GM21737 (cell line): ENCODE measurements at regions not wholly inside any gene's neighbourhood (a gene's known extent, or its start where the extent isn't known, plus 50 kb on each side); places are given as distances from the start of the nearest gene placed in this dataset.

ENCODE experiments used
- ATAC-seq: cut with Tn5 transposase; IDR thresholded peaks from one replicate; pipeline ENCODE4 v1.9.1; 2021; ENCODE audit warnings: mild to moderate bottlenecking, moderate library complexity; ENCODE audit not compliant: unreplicated experiment

GRCh38 chr9:79280691-79281090, 291.1 kb upstream of the TLE4 start:
- ATAC-seq: no peak

GRCh38 chr9:79284081-79284480, 287.7 kb upstream of the TLE4 start:
- ATAC-seq: no peak

GRCh38 chr9:79286992-79287707, 284.6 kb upstream of the TLE4 start:
- no peak for ATAC-seq

DNA sequence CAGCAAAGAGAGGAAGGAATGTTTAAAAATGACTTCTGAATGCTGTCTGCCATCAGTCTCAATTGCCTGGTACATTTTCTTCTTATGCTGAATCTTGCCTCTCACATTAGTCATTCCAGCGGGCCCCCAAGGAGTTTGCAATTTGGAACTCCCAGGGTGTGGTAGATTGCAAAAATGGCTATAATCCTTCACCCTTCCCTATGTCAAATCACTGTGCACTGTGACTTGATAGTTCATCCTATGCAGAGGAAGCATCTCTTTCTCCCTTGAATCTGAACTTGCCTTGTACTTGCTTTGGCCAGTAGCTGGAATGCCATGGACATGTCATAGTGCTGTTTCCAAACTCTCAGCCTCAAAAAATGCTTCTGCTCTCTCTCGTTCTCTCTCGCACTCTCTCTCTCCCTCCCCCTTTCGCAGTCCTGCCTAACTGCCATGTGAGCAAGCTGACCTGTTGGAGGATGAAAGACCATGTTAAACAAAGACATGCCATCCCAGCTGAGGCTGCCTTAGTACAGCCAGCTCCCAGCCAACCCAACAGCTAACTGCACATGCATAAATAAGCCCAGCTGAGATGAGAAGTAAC, 284.0 kb upstream of the TLE4 start:
- ATAC-seq: no peak

DNA sequence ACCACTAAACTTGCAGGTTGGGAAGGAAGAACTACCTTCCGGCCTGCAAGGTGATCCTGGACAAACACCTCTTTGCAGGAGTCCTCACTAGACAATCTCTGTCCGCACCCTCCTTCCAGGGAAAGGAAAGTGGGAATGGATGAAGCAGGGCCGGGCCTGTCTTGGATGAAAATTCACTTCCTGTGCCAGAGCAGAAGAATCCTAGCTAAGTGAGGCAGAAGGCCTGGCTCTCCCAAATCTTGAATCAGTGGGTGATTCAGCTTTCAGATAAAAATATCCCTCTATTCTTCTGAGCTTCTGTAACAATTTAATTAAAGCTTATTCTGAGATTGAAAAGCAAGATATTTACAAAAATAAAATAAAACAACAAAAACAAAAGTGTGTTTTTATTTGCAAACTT, 281.9 kb upstream of the TLE4 start:
- ATAC-seq: no peak

GRCh38 chr9:79292731-79293280, 279.0 kb upstream of the TLE4 start:
- ATAC-seq: no peak

GRCh38 chr9:79300068-79300467, 271.7 kb upstream of the TLE4 start:
- ATAC-seq: no peak

- ATAC-seq: no peak
Observed at GRCh38 chr9:79301085-79301484, 270.7 kb upstream of the TLE4 start.

DNA sequence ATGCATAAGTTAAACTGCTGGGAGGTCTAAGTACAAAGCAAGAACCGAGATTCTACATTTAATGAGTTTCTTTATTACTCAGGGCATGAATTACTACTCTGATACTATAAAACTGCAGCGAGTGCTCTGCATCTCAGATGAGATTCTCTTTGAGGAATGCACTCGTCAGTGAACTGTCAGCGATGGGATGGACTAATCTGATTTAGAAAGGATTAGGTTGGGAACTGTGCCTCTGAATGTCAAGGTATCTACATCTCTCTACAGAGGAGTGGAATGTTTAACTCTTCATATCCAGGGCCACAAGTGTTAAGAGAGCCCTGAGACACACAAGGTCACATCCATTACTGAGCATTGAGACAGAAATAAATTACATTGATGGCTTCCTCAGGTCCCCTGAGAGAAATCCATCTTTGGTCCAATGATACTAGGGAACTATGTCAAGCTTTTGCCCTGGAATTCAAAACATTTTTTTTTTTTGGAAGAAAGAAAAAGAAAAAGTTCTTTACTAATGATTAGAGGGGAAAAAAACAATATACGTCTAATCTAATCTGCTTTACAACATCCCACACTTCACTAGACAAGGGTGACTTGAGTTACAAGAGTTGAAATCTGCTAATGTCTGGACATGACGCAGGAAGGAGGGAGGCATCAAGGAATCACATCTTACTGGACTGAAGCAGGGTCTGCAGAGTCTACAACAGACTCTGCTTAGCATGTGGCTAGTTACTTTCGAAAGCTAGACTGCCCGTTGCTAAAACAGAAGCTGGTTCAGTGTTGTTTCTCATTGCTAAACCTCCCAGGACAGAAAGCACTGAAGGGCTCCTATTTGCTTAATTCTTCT, 270.0 kb upstream of the TLE4 start:
- ATAC-seq: no peak

DNA sequence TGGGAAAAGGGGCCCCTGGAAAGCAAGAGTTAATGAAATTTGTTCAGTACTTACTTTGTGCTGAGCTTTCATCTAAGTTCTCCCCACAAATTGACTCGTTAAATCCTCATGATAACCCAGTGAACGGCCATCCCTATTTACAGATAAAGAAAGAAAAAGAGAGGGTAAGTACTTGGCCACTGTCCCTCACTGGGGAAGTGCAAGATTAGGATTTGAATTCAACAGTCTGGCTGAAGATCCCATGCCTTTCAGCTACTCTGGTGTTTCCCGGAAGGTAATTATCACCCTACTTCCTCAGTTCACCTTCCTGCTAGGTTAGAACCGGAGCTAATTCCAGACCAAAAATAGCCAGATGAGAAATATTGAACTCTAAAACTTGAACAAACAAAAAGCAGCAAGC, 269.2 kb upstream of the TLE4 start:
- ATAC-seq: no peak

GRCh38 chr9:79308012-79308411, 263.8 kb upstream of the TLE4 start:
- ATAC-seq: no peak

DNA sequence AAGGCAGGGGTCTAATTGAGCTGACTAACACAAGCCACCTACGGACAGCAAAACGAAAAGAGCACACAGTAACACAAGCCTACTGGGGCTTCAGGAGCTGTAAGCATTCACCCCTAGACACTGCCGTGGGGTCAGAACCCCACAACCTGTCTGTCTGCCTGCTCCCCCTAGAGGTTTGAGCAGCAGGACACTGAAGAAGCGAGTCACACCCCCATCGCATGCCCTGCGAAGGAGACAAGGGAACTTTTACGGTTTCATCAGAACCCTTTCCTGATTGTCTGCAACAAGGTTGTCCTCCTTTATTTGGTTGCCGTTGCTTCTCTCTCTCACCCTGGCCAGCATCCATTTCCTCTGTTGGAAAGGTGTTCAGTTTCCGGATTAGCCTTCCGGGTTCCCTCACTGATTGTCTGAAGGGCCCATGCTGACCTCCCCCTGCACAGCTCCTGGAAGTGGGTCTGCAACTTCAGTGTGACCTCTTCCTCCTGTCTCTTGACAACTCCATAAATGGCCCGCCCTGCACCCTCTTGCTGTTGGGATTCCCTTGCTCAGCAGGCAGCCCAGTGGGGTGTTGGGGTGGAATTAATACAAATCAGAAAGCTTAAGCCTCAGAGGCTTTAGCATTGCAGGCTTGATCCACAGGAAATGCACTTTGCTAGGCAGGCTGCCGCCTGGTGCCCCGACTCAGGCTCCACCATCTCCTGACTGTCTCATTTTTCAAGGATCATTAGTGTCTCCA, 258.9 kb upstream of the TLE4 start:
- ATAC-seq: no peak

DNA sequence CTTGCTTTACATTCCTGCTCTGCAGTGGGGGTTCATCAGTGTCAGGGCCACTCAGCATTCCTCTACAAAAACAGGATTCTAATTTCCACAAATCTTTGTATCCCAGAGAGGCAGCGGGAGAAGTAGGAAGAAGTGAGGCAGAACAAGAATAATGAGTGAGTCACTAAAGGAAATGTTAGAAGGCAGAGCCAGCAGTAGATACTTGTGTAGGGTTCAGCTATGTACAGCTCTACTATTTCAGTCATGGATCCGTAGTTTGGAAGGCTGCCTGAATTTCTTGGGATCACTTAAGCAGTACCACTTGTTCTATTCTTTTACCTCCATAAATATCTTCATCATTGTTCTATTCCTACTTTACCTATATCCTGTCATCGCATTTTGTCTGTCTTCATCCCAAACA, 246.3 kb upstream of the TLE4 start:
- no peak for ATAC-seq

DNA sequence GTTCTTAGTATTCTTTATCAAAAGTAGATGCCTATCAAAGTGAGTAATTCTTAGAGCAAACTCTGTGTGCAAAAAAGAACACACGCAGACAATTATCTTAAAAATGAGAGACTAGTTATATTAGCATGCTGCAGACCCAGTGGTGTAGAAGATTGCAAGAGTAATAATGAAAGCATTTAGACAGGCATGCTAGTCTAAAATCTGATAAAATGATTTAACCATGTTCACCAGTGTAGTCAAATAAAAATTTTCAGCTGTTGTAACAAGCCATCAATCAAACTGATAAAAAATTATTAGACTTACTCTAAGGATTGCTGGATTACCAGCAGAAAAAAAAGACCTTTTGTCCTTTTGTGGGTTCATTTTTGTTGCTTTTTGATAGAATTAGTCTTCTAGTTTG, 241.9 kb upstream of the TLE4 start:
- ATAC-seq: no peak

DNA sequence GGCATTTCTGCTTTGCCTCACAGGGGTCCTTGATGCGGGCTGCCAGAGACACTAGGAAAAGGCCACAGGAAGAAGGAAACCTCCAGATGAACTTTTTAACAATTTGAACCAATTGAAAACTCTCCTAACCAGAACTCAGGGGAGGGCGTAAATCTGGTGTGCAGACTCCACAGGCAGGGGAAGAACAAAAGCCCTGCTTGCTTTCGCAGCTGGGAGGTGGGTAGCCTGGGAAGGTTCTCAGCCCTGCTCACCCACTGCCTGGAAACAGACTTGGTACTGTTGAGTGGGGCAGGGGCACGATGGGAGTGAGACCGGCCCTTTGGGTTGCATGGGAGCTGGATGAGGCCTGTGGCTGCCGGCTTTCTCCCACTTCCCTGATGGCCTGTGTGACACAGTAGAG, 237.8 kb upstream of the TLE4 start:
- ATAC-seq: no peak

DNA sequence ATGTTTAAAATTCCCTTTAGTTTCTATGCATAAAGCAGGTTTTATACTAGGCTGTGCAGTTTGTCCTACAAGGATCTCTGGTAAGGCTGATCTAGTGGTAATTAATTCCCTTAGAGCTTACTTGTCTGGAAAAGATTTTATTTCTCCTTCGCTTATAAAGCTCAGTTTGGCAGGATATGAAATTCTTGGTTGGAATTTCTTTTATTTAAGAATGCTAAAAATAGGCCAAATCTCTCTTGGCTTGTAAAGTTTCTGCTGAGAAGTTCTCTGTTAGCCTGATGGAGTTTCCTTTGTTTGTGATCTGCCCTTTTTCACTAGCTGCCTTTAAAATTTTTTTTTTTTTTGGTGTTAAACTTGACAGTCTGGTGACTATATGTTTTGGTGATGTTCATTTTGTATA, 237.1 kb upstream of the TLE4 start:
- ATAC-seq: no peak

GRCh38 chr9:79335987-79336386, 235.8 kb upstream of the TLE4 start:
- ATAC-seq: no peak

DNA sequence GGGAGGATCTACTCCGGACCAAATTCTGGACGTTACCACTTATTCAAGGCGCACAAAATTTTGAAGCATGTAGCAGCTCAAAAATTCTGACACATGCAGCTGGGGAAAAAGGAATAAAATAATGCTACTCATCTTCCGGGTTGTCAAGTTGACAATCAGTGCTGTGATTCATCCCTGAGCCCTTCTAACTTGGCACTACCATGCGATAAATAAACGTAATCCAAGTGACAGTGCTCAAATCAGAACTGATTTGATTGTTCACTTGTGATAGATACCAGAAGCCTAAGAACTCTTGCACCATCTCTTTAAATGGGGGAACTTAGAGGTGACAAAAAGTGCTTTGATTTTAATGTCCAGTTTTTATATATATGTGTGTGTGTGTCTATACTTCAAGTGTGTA, 230.2 kb upstream of the TLE4 start:
- no peak for ATAC-seq

GRCh38 chr9:79346350-79347020, 225.3 kb upstream of the TLE4 start:
- ATAC-seq: no peak

GRCh38 chr9:79352322-79352721, 219.4 kb upstream of the TLE4 start:
- no peak for ATAC-seq
